Stomach (tissue), 8 donors: ENCODE measurements at regions not wholly inside any gene's neighbourhood (a gene's known extent, or its start where the extent isn't known, plus 50 kb on each side); places are given as distances from the start of the nearest gene placed in this dataset.

Experiments
- DNase-seq, 2 donors: peaks; one replicate each; pipeline versions ENCODE4 v3.0.0 to v3.0.0-alpha.2; 2013 to 2019
- H3K27ac ChIP-seq, 5 donors: fragments of 200-600 bp in 4 of 5; sonication (generic) in 4 of 5; one replicate each; pipeline ENCODE4 v1.5.1; 2013 to 2019; ENCODE audit warnings: mild to moderate bottlenecking in 1 of 5, moderate library complexity in 1 of 5
- H3K27me3 ChIP-seq, 3 donors: fragments of 200-600 bp; sonication (generic); one replicate each; pipeline ENCODE4 v1.5.1; 2017 to 2019; ENCODE audit warnings: mixed run types in 1 of 3
- H3K36me3 ChIP-seq, 4 donors: fragments of 200-600 bp; sonication (generic); 1 replicate in 3 of 4; 2 replicates in 1 of 4; pipeline ENCODE4 v1.5.1; 2016 to 2019
- H3K4me1 ChIP-seq, 4 donors: fragments of 200-600 bp; sonication (generic); one replicate each; pipeline ENCODE4 v1.5.1; 2016 to 2019
- H3K4me3 ChIP-seq, 4 donors: fragments of 200-600 bp; sonication (generic) in 3 of 4; one replicate each; pipeline ENCODE4 v1.5.1; 2016 to 2019; ENCODE audit warnings: mild to moderate bottlenecking in 1 of 4
- H3K9me3 ChIP-seq, 4 donors: fragments of 200-600 bp; sonication (generic); one replicate each; pipeline ENCODE4 v1.5.1; 2016 to 2019
- EP300 ChIP-seq: sonication (generic); formaldehyde crosslinking; IDR thresholded peaks from one replicate; pipeline ENCODE4 v1.6.1; 2017; ENCODE audit warnings: antibody characterized with exemption
- POLR2A ChIP-seq, 4 donors: fragments of 450-650 bp; IDR thresholded peaks; one replicate each; pipeline ENCODE4 v1.6.1; 2016; ENCODE audit warnings: antibody characterized with exemption in 4 of 4, control low read depth in 2 of 4, mild to moderate bottlenecking in 1 of 4, moderate library complexity in 1 of 4
- POLR2AphosphoS5 ChIP-seq, 3 donors: sonication (generic); formaldehyde crosslinking; IDR thresholded peaks; one replicate each; pipeline ENCODE4 v1.6.1; 2016; ENCODE audit warnings: antibody characterized with exemption in 3 of 3
- WGBS, 5 donors: extraction: QIAGEN DNeasy Blood & Tissue Kit in 3 of 5; methylation state at CpG; one replicate each; pipeline versions ENCODE4 v1.1.5 to v1.1.7; 2013 to 2018; 5-methylcytosine and 5-hydroxymethylcytosine counted together
- intact Hi-C: fragments of 100-400 bp; cut with DNase I; formaldehyde crosslinking; loops from one replicate; pipeline ENCODE4 v1.15.1; 2023; ENCODE audit warnings: low total_unique reads
- TF ChIP-seq, protein P1 (sequence below), 7 experiments: fragments of 450-650 bp in 4 of 7; fragments of 200-600 bp in 3 of 7; sonication (generic) in 3 of 7; IDR thresholded peaks; one replicate each; pipeline ENCODE4 v1.5.1; 2016 to 2019; ENCODE audit warnings: antibody characterized with exemption in 7 of 7, control low read depth in 2 of 7, mild to moderate bottlenecking in 1 of 7
- donor health status: healthy with polysubstance abuse.
- donor health status: Bipolar disorder and iron deficiency.
- donor health status: healthy.

GRCh38 chr2:16509042-16509441 lies 156.6 kb downstream of the CYRIA start:
- Histone ChIP-seq H3K27ac (no peak overlapping the region), H3K9me3 (no peaks in the 10 kb centered on the region), H3K36me3 (no peaks in the 10 kb centered on the region), H3K27me3 (peaks cover 0 to 40% (median 33%) of the 10 kb centered on the region in 3 donors), H3K4me1 (peaks cover 11 to 13% (median 12%) of the 10 kb centered on the region in 4 donors), H3K4me3 (no peak overlapping the region)
- 70 to 86% (median 84%) methylated on average over 3 of the region's 3 CpGs for WGBS, 5 donors
- DNase-seq = no peak
- intact Hi-C loops = loop anchor here (10.0 kb wide), 1 partner anchor 574 kb away; no protein-coding TSS in a partner anchor
- TF ChIP-seq POLR2AphosphoS5 (IDR thresholded peaks at IDR 0.05) (no peak), EP300 (no peak), POLR2A (IDR thresholded peaks at IDR 0.05) (no peak)
- TF ChIP-seq, protein P1, sequence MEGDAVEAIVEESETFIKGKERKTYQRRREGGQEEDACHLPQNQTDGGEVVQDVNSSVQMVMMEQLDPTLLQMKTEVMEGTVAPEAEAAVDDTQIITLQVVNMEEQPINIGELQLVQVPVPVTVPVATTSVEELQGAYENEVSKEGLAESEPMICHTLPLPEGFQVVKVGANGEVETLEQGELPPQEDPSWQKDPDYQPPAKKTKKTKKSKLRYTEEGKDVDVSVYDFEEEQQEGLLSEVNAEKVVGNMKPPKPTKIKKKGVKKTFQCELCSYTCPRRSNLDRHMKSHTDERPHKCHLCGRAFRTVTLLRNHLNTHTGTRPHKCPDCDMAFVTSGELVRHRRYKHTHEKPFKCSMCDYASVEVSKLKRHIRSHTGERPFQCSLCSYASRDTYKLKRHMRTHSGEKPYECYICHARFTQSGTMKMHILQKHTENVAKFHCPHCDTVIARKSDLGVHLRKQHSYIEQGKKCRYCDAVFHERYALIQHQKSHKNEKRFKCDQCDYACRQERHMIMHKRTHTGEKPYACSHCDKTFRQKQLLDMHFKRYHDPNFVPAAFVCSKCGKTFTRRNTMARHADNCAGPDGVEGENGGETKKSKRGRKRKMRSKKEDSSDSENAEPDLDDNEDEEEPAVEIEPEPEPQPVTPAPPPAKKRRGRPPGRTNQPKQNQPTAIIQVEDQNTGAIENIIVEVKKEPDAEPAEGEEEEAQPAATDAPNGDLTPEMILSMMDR (IDR thresholded peaks at IDR 0.05) = no peak

DNA sequence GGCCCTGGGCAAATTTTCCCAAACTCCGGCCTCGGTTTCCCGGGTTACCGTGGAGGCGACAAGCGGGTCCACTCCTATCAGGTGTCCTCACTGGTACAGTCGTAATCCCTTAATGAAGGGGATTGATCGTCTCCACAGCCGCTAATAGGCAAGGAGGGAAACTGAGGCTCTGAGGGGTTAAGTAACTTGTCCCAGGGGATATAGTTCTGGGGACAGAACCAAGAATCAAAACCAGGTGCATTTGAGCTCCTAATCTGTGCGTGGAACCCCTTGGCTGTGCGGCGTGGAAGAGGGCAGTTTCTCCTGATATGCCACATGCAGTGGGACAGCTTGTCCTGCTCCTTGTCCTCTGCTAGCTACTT lies 157.2 kb downstream of the CYRIA start:
- 13 to 39% (median 18%) methylated on average over 5 to 12 of the region's 12 CpGs for WGBS, 5 donors
- H3K27me3 ChIP-seq = peaks cover 0 to 40% (median 33%) of the 10 kb centered on the region in 3 donors
- H3K4me3 ChIP-seq = peak overlapping the region; percentile 34 to 54 (median 48)
- peaks cover 11 to 13% (median 12%) of the 10 kb centered on the region in 4 donors for H3K4me1 ChIP-seq
- H3K27ac ChIP-seq = no peak overlapping the region
- TF ChIP-seq, protein P1 (IDR thresholded peaks at IDR 0.05) = no peak
- TF ChIP-seq POLR2A (IDR thresholded peaks at IDR 0.05) = no peak
- no peak for TF ChIP-seq EP300
- TF ChIP-seq POLR2AphosphoS5 (IDR thresholded peaks at IDR 0.05) = no peak
- H3K36me3 ChIP-seq = no peaks in the 10 kb centered on the region
- DNase-seq = no peak
- intact Hi-C loops = loop anchor here (10.0 kb wide), 1 partner anchor 574 kb away; no protein-coding TSS in a partner anchor
- no peaks in the 10 kb centered on the region for H3K9me3 ChIP-seq

DNA sequence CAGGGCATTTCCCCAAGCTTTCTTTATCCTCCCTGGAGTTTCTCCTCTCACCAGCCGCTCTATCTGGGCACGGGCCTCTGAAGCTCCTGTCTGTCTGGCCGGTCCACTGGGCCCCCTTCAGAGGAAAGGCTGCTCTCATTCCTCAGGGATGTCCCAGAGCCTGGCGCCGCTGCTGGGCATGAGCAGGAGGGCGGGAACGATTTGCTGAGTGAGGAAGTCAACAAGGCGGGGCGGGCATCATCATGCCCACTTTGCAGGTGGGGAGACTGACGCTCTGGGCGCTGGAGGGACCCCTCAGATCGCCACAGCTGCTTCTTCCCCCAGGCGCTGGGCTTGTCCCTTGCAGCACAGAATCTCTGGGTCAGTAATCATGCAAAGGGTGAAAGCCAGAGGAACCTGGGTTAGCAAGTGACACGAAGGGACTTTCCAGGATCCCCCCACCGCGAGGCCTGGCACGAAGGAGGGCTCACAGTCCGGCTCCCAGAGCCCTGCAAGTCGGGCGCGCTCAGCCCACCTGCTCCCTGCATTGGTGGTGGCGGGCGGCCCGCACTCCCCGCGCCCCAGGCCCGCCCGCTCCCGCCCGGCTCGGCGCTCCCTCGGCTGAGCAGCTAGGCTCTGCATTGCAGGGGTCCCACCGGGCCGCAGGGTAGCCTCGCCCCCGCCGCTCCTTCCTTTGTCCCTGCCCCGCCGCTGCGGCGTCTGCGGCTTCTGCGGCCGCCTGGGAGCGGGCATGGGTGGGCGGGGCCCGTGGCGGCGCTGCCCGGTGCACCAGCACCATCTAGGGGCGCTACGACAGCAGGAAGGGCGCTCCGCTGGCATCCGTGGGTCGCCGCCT lies 157.8 kb downstream of the CYRIA start:
- Histone ChIP-seq H3K9me3 (no peaks in the 10 kb centered on the region), H3K4me3 (peak overlapping the region; percentile 34 to 54 (median 48)), H3K4me1 (peaks cover 11 to 13% (median 12%) of the 10 kb centered on the region in 4 donors), H3K27me3 (peaks cover 0 to 37% (median 33%) of the 10 kb centered on the region in 3 donors), H3K27ac (no peak overlapping the region), H3K36me3 (no peaks in the 10 kb centered on the region)
- intact Hi-C loops = loop anchor here (10.0 kb wide), 1 partner anchor 573 kb away; no protein-coding TSS in a partner anchor
- DNase-seq = peak; percentile 62 to 88
- no peak for TF ChIP-seq EP300
- TF ChIP-seq, protein P1 (IDR thresholded peaks at IDR 0.05) = peak in 5 of 7 experiments; percentile 31 to 71 (median 53)
- WGBS, 5 donors = 6 to 13% (median 7%) methylated on average over 13 to 58 of the region's 58 CpGs

GRCh38 chr2:16506366-16506765 lies 159.3 kb downstream of the CYRIA start:
- no peak overlapping the region for H3K27ac ChIP-seq
- no peak for TF ChIP-seq POLR2AphosphoS5 (IDR thresholded peaks at IDR 0.05)
- no peak for TF ChIP-seq POLR2A (IDR thresholded peaks at IDR 0.05)
- TF ChIP-seq, protein P1 (IDR thresholded peaks at IDR 0.05) = no peak
- TF ChIP-seq EP300 = no peak
- WGBS, 5 donors = 23 to 67% (median 30%) methylated on average over 2 of the region's 2 CpGs
- H3K4me3 ChIP-seq = no peak overlapping the region
- H3K4me1 ChIP-seq = peaks cover 11 to 13% (median 12%) of the 10 kb centered on the region in 4 donors
- intact Hi-C loops = loop anchor here (10.0 kb wide), 1 partner anchor 572 kb away; no protein-coding TSS in a partner anchor
- peaks cover 0 to 33% (median 28%) of the 10 kb centered on the region in 3 donors for H3K27me3 ChIP-seq
- peak in 1 of 2 donors; percentile 62 for DNase-seq
- H3K36me3 ChIP-seq = no peaks in the 10 kb centered on the region
- H3K9me3 ChIP-seq = no peaks in the 10 kb centered on the region
